ENCODE measurements at regions not wholly inside any gene's neighbourhood (a gene's known extent, or its start where the extent isn't known, plus 50 kb on each side); places are given as distances from the start of the nearest gene placed in this dataset.

DNA sequence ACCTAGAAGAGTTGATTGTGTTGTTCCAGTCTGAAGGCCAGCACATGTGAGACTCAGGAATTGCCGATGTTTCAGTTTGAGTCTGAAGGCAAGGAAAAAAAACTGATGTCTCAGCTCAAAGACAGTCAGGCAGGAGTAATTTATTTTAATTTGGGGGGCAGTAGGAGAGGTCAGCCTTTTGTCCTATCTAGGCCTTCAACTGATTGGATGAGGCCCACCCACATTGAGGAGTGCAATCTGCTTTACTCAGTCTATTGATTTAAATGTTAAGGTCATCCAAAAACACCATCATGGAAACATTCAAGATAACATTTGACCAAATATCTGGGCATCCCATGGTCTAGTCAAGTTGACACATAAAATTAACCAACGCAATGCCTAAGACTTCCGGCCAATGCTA is 288.9 kb downstream of the CDK5RAP2 start:
- no peak for DNase-seq (ENCODE audit: low read depth)

DNA sequence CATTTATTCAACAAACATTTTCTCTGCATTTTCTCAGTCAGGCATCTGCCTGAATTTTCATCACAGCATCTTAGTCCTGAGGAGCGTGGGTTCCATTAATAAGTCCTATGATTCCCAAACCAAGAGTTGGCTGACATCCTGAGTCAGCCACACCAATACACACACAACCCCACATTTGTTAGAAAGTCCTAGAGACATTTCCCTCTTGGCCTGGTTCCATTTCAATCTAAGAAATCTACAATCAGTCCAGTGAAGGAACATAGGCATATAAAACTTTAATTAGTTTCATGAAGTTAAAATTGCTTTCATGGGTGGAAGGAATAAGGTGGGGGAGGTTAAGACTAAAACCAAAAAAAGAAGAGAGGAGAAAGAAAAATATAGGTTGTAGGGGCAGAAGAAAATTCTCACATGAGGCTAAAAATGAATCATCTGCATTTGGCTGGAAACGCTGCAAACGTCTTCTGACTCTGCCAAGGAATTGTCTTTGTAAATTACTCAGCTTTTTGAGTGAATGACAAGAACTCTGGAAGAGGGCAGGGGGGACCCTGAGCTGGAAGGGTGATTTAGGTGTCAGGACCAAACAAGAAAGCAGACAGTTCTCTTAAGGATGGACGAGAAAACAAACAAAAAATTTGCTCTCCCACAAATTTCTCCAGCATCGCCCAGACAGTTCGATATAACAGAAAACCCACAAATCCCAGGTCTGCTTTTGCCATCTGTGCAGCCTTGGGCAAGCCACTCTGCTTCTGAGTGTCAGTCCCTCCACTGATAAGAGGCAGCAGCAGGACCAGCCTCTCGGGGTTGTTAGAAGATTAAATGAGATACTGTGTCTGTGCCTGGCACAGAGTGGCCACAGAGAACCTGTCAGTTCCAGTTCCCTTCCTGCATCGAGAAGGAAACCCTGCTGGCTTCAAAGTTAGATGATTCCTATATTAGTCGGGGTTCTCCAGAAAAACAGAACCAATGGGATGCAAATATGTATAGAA is 289.7 kb downstream of the CDK5RAP2 start:
- DNase-seq (ENCODE audit: low read depth): no peak

DNA sequence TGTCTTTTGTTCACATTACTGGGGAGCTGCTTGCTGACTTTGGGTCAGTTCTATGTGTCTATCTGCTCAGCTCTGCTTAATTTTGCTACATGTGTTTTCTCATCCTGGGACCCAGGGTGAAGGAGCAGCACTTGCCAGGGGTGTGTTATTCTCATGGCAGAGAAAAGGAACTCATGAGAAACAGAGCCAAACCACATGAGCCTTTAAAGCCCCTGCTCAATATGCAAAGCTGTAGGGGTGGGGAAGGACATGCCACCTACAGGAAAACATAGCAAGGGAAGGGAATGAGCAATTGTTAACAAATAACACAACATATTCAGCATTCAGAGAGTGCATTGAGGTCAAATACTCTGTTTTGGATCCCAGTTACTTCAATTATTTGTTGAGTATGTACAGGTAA is 290.9 kb downstream of the CDK5RAP2 start:
- no peak for DNase-seq (ENCODE audit: low read depth)

DNA sequence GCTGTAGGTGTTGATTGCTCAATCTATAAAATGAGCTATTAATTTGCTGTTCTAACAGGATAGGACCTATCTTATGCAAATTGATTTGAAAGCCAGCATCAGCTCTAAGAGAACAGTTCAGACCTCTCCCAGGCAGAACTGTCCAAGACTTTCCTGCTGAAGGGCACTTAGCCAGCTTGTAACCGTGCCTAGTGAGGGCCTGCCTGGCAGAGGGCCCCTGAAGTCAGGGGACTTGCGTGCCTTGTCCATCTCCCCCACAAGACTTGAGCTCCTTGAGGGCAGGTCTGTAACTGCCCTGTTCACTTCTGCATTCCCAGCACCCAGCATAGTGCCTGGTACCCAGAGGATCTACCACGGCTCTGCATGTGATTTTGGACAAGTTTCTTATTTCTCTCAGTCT is 293.4 kb downstream of the CDK5RAP2 start:
- DNase-seq (ENCODE audit: low read depth): no peak

DNA sequence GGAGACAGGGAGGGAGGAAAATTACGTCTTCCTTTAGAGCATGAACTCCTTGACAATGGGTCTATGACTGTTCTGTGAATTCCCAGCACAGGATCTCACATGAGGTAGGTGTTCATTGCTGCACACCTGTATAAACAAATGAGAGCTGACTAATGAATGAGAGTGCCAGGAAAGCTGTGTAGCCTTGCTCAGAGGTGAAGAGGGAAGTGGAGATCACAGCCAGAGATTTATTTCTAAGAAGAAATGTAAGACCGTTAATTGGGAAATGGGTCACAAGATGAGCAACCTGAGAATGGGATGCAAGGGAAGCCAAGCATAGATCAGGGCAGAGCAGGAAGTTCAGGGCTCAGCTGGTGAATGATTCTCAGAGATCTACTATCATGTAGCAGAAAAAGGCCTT is 295.1 kb downstream of the CDK5RAP2 start:
- DNase-seq (ENCODE audit: low read depth): no peak

DNA sequence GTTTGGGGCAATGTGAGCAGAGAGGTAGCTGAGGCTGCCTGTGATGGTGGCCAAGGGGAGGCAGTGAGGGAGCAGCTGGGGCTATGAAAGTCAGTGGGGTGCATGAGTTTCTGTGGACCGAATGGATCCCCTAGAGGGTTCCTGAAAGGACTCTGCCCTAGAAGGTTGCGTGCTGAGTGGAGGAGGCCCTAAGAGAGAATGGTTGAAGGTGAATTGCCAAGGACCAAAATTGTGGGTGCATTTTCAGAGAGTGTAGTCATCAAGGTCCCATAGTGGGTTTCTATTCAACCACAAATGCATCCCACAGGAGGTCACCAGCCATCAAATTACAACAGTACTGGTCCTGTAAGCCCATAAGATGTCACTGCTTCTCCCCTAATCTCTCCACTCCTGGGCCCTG is 298.3 kb downstream of the CDK5RAP2 start:
- no peak for DNase-seq (ENCODE audit: low read depth)

DNA sequence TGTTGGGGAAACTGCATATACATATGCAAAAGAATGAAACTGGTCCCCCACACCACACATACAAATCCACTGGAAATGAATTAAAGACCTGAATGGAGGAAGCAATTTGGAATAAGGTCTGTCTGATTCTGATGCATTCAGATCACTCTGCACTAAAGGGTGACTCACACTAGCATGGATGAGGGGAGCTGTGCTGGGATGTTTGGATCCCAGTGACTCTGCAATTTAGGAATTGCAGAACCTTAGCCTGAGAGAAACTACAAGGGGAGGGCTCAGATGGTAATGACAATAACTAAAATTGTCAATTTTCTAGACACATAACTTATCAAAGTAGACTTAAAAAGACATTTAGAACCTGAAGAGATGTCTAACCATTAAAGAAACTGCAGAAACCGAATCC is 312.0 kb downstream of the CDK5RAP2 start:
- no peak for DNase-seq (ENCODE audit: low read depth)

DNA sequence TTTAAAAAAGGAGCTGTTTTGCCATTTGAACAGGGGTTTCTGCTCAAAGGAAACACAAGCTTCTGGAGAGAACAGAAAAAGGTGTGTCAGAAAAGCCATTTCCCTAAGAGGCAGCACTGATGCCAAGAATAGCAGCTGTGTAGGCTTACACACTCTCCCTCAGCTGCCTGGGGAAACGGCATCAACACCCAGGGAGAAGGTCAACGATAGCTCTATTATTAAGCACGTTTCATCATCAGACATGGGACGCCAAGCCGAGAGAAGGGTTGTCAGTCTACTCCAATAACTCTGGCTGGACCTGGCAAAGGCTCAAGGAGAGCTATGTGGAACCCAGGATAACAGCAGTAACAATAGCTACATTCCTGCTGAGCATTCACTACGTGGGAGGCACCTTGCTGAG is 314.2 kb downstream of the CDK5RAP2 start:
- DNase-seq (ENCODE audit: low read depth): no peak

DNA sequence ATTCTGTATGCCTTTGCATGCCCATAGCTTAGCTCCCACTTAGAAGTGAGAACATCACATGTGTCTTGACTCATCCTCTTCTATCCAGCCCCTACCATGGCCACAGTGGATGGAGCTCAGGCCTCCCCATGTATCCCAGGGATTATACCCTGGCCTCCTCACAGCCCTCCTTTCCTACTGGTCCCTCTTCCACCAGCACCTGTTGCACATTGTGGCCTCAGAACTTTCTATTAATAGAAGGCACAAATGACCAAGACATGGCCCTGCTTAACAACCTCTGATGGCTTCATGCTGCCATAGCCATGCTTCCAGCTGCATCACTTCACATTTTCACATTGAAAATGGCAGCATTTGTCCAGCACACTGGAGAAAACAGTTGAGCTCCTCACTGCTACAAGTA is 315.4 kb downstream of the CDK5RAP2 start:
- no peak for DNase-seq (ENCODE audit: low read depth)

DNA sequence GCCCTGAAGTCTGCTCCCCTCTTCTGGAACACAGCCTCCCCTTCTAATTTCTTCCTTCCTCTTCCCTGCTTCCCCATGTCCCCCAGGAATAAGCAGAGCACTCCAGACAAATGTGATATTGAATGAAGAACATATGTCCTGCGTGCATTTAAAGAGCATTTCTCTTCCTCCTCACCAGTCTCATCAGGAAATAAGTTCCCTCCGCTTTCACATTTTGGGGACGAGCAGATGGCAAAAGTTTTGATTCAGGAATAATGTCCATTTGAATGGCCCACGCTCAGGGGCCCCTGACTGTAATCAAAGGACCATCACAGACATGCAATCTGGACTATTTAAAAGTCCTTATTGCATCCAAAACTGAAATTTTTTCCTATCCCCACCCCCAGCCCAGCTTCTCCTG is 316.1 kb downstream of the CDK5RAP2 start:
- no peak for DNase-seq (ENCODE audit: low read depth)

DNA sequence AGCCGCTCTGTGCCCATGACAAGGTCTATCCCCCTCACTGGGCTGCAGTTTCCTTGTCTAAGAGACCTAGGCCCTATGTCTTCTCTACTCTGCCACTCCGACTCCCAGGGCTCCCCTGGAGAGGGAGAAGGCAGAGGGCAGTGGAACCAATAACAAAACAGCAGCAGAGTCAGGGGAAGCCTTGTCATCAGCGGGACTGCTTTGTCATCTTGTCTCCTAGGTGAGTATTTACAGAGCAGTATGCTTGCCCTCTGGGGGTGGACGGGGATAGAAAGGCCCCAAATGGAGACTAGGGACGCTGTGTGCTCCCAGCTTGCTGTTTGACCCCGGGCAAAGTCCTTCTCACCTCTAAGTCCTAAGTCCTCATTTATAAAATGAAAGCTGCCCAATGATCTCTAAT is 318.5 kb downstream of the CDK5RAP2 start:
- no peak for DNase-seq (ENCODE audit: low read depth)

DNA sequence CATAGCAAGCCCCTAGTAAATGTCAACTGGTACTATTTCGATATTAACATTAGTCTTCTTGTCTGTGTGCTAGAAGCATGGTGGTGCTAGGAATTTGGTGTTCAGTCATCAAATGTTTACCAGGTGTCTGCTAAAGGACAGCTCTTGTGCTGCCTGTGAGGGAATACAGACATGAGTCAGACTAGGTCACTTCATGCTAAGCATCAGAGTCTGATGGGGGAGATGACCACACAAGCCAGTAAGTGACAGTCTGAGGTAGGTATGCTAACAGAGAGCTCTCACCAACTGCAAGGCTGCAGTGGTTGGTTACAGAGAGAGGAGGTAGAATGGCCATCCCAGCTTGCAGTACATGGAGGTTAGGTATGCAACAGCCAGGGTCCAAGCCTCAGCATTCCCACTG is 320.9 kb downstream of the CDK5RAP2 start:
- DNase-seq (ENCODE audit: low read depth): no peak

DNA sequence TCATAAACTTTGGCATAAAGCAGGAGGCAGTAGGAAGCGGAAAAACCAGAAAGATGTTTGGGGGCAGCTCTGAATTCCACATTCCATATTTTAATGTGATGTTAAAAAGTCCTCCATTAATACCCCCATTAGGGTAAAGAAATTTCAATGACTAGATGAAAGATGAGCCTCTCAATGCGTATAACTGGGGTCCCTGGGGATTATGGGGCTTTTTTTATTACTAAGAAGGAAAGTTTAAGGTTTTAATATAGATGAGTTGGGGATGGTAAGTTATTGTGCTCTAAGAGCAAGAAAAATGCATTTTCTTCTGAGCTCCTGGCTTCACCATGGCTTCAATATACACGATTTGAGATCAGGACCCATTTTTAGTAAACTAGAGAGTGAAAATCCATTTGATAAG is 321.9 kb downstream of the CDK5RAP2 start:
- no peak for DNase-seq (ENCODE audit: low read depth)

DNA sequence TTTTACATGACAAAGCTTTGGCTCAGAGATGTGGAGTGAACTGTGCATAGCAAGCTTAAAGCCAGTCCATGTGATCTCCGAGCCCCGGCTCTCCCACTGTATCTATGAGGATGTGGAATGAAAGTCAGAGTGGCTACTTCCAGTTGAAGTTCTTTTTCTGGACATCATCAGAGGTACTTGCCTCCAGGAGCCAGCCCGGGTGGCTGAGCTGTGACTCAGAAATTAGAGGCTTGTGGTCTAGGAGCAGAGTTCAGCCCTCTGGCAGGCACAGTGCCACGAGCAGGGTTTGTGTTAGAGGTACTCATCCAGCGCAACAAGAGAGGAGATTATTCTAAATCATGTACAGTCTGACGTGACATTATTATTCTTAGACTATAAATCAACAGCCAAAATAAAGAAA is 322.5 kb downstream of the CDK5RAP2 start:
- no peak for DNase-seq (ENCODE audit: low read depth)

DNA sequence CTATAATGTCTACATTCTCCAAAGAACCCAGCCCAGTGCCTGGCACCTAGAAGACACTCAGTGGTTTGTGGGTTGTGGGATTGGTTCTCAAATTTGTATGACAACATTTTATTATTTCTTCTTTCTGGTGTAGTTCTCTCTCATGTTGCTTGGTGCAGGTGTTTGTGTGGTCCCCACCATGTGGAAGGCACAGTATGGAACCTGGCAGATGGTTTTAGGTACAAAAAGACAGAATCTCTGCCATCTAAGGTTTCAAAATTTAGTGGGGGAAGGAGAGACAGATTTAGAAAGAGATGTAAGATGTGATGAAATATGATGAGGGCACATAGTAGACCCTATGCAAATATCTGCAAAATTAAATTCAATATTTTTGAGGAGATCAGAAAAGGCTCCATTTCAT is 323.8 kb downstream of the CDK5RAP2 start:
- no peak for DNase-seq (ENCODE audit: low read depth)

DNA sequence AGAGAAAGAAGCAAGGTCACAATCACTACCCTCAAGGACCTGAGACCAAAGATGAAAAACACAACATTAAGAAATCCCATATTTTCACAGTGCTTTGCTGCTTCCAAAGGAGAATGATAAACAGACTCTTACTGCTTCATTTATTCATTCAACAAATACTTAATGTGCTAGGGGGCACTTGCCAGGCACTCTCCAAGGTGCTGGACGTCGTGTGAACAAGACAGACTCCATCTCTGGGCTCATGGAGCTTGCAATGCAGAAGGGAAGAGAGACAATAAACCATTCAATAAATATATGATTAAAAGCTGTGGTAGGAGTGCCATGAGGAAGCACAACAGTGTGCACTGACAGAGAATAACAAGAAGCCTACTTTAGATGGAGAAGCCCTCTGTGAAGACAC is 327.7 kb downstream of the CDK5RAP2 start:
- DNase-seq (ENCODE audit: low read depth): no peak

DNA sequence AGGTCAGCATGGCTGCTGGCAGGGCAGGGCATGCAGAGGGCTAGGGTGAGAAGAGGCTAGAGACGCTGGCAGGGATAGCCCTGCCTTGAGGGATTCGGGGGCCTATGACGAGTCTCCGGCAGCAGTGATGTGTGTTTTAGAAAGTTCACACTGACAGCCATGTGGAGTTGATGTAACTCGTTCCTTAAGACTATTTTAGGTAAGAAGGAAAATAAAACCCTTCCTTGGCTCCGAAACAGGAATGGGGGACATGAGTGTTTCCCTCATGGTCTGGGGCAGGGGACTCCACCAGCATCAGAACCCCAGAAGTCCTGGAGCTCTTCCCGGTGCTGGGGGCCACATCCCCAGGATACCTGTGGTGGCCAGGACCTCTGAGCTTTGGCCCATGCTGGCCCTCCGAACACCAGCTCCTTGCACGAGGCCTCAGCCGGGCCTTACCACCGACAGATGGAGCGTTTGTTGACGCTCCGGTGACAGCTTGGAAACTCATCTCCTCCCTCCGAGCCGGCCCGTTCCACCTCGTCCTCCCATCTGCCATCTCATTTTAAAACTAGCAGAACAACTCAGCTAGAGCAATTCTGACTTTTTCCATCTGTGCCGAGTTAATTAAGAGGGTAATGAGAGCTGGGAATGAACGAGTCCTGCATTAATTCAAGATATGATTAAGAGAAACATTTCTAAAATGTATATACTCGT is 337.7 kb downstream of the CDK5RAP2 start:
- no peak for DNase-seq (ENCODE audit: low read depth)

DNA sequence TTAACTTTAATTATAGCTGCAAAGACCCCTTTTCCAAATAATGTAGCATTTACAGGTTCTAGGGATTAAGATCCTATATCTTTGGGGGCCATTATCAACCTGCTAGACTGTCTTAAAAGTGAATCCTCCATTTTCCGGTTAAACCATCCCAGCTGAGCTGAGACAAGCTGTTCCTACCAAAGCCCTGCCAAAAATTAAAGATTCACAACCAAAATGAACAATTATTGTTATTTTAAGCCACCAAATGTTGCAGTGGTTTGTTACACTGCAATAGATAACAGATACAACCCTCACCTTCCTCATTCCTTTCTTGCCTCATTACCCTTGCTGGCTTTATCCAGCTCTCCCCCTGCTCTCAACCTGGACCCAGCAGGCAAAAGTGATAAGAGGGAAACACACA is 343.4 kb downstream of the CDK5RAP2 start:
- no peak for DNase-seq (ENCODE audit: low read depth)

DNA sequence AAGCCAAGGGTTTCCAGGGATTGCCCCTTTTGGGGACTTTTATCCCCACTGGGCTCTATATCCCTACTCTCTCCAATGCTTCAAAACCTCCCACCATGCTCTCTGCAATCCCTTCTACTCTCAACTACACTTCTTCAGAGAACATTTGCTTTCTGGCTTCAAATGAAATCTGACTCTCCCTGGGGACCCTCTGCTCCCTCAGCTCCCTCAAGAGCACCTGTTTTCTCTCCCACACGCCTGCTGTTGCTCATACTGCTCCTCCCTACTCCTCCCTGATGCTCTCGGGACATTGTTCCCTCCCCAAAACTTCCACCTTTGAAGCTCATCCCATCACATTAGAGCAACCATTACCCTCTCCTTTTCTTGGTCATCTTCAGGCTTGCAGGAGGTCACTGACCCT is 344.9 kb downstream of the CDK5RAP2 start:
- DNase-seq (ENCODE audit: low read depth): no peak

DNA sequence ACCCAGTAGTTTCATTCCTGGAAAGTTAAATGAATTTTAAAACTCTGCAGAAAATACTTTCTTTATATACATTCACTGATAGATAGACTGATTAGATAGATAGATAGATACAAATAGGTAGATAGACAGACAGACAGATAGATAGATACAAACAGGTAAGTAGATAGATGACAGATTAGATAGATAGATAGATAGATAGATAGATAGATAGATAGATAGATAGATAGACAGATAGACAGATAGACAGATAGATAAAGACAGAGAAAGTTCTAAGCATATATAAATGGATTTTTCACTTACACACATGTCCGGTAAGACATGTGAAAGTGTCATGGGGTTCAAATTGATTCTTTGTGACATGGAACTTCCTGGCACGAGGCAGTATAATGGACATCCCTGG is 349.7 kb downstream of the CDK5RAP2 start:
- DNase-seq (ENCODE audit: low read depth): no peak

DNA sequence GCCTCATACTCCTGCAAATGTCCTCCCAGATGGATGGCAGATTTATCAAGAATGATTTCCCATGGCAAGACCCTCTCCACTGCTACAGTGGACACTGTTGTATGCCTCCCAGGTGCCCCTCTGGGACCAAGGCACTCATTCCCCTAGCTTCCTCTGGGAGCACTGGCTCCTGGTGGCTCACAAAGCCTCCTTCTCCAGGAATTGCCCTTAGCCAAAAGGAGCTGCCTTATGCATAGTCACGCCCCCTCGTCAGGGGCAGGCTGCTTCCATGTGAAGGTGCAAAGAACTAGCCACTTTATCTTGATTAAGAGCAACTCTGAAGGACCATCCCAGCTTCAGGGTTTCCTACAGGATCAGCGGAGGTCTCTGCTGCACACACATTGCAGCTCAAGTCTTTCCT is 358.1 kb downstream of the CDK5RAP2 start:
- DNase-seq (ENCODE audit: low read depth): no peak

DNA sequence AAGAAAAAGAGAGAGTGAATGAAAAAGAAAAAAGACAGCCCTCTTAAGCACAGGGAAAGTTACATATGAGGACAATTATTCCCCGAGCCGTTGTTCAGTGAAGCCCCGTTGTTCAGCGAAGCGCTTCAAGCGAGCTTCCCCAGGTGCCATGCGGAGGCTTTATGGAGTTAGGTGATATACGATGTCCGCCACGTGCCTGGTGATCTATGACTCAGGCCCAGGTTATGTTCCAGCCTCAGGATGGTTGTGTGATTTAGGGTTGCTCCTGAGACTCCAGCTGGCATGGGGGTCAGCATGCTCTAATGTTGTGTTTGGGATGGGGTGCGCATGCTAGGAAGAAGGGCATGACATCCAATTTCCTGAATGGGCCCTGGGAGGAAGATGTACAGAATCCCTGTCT is 365.6 kb downstream of the CDK5RAP2 start:
- DNase-seq (ENCODE audit: low read depth): no peak

DNA sequence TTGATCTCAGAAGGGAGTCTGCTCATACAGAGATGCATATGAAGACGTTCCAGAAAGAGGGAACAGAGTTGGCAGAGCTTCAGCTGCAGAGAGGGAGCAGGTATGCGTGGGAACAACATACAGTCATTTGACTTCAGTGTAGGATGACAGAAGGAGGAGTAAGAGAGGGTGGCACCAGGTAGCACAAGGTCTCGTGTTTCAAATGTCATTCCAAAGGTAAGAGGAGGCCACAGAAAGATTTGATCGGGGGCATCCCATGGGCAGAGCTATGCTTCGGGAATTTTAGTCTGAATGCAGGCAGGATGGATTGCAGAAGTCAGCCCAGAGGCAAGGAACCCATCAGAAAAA is 367.1 kb downstream of the CDK5RAP2 start:
- no peak for DNase-seq (ENCODE audit: low read depth)

Measured in fibroblast of the conjunctiva (primary cell).